DMS114 treated with DMSO at 0.1 percent for 48 hours (cell line): ENCODE measurements at regions not wholly inside any gene's neighbourhood (a gene's known extent, or its start where the extent isn't known, plus 50 kb on each side); places are given as distances from the start of the nearest gene placed in this dataset.

Experiments
- DNase-seq: peaks from one replicate; lab custom pipeline; 2025; ENCODE audit not compliant: unreplicated experiment; lab: John Stamatoyannopoulos, UW

GRCh38 chr11:91960770-91961169 is 263.8 kb upstream of the FAT3 start:
- DNase-seq = no peak

- no peak for DNase-seq
These were observed 265.2 kb upstream of the FAT3 start for GRCh38 chr11:91959411-91959810.

GRCh38 chr11:91956711-91957110 is 267.9 kb upstream of the FAT3 start:
- DNase-seq = no peak

- DNase-seq = no peak
These were observed 269.4 kb upstream of the FAT3 start for GRCh38 chr11:91955206-91955605.

- no peak for DNase-seq
These were observed 272.6 kb upstream of the FAT3 start for GRCh38 chr11:91952056-91952455.

GRCh38 chr11:91947215-91947820 is 277.3 kb upstream of the FAT3 start:
- no peak for DNase-seq

GRCh38 chr11:91946397-91946951 is 278.1 kb upstream of the FAT3 start:
- no peak for DNase-seq

- no peak for DNase-seq
These were observed 289.5 kb upstream of the FAT3 start for GRCh38 chr11:91935120-91935519.

GRCh38 chr11:91932151-91932821 is 292.3 kb upstream of the FAT3 start:
- no peak for DNase-seq

GRCh38 chr11:91927448-91927847 is 297.2 kb upstream of the FAT3 start:
- DNase-seq = no peak

- no peak for DNase-seq
These were observed 297.7 kb upstream of the FAT3 start for GRCh38 chr11:91926965-91927364.

- DNase-seq = no peak
These were observed 301.8 kb upstream of the FAT3 start for GRCh38 chr11:91922846-91923245.

- no peak for DNase-seq
These were observed 302.6 kb upstream of the FAT3 start for GRCh38 chr11:91921974-91922373.

- DNase-seq = no peak
These were observed 311.2 kb upstream of the FAT3 start for GRCh38 chr11:91913407-91913806.

- no peak for DNase-seq
These were observed 312.3 kb upstream of the FAT3 start for GRCh38 chr11:91912322-91912721.

- DNase-seq = no peak
These were observed 317.6 kb upstream of the FAT3 start for GRCh38 chr11:91906871-91907624.

- no peak for DNase-seq
These were observed 319.5 kb upstream of the FAT3 start for GRCh38 chr11:91904792-91905785.

- DNase-seq = no peak
These were observed 322.3 kb upstream of the FAT3 start for GRCh38 chr11:91902312-91902711.

GRCh38 chr11:91880660-91881059 is 344.0 kb upstream of the FAT3 start:
- DNase-seq = no peak

- DNase-seq = no peak
These were observed 347.9 kb upstream of the FAT3 start for GRCh38 chr11:91876746-91877145.

GRCh38 chr11:91872243-91872642 is 352.4 kb upstream of the FAT3 start:
- no peak for DNase-seq
